IMR-90 (cell line): ENCODE measurements at regions not wholly inside any gene's neighbourhood (a gene's known extent, or its start where the extent isn't known, plus 50 kb on each side); places are given as distances from the start of the nearest gene placed in this dataset.

Experiments
- ATAC-seq: fragments of 200-7000 bp; cut with Tn5 transposase; 2 replicates; pipeline ENCODE4 v1.9.1; 2020; ENCODE audit warnings: low read depth, mild to moderate bottlenecking, moderate library complexity
- BruUV-seq: library from RNA; stranded (reverse); fragments of 400-500 nt; replicated peaks from 2 replicates; lab custom pipeline; 2021; lab: Mats Ljungman, UMichigan
- CTCF ChIA-PET: fragments of 300-600 bp; formaldehyde crosslinking; extraction: SDS; loops from one replicate; lab custom pipeline; 2021; ENCODE audit warnings: antibody characterized with exemption; lab: Yijun Ruan, JAX
- POLR2A ChIA-PET: fragments of 300-600 bp; sonication (Branson Sonifier 250); formaldehyde crosslinking; loops from one replicate; lab custom pipeline; 2022; ENCODE audit warnings: antibody characterized with exemption; ENCODE audit not compliant: unreplicated experiment; lab: Charles Lee
- DNase-seq: peaks from one replicate; pipeline ENCODE4 v3.0.0; 2013
- H2AFZ ChIP-seq: replicated peaks from 2 replicates; pipeline ENCODE3; 2013; ENCODE audit warnings: low read length, mild to moderate bottlenecking; ENCODE audit not compliant: poor library complexity
- H2AK5ac ChIP-seq: 2 replicates; pipeline ENCODE4 v1.6.1; 2013; ENCODE audit warnings: low read depth, low read length, inconsistent platforms
- H2AK9ac ChIP-seq: replicated peaks from 2 replicates; pipeline ENCODE3; 2013; ENCODE audit warnings: mild to moderate bottlenecking, low read depth, low read length, moderate library complexity; ENCODE audit not compliant: poor library complexity
- H2BK120ac ChIP-seq: 2 replicates; pipeline ENCODE4 v1.6.1; 2013; ENCODE audit warnings: low read depth, low read length, inconsistent platforms
- H2BK15ac ChIP-seq: 3 replicates; pipeline ENCODE4 v1.6.1; 2013; ENCODE audit warnings: low read depth, low read length, inconsistent platforms
- H2BK20ac ChIP-seq: 2 replicates; pipeline ENCODE4 v1.6.1; 2013; ENCODE audit warnings: low read depth, mild to moderate bottlenecking, inconsistent platforms, low read length, moderate library complexity
- H2BK5ac ChIP-seq: 2 replicates; pipeline ENCODE4 v1.6.1; 2013; ENCODE audit warnings: mild to moderate bottlenecking, low read depth, low read length, inconsistent platforms; ENCODE audit not compliant: poor library complexity, severe bottlenecking
- H3K14ac ChIP-seq: replicated peaks from 2 replicates; pipeline ENCODE4 v1.6.1; 2013; ENCODE audit warnings: low read depth, low read length, inconsistent platforms
- H3K18ac ChIP-seq: 2 replicates; pipeline ENCODE4 v1.6.1; 2013; ENCODE audit warnings: low read depth, low read length, control low read depth
- H3K23ac ChIP-seq: 2 replicates; pipeline ENCODE4 v1.6.1; 2013; ENCODE audit warnings: low read depth, low read length, inconsistent platforms
- H3K27ac ChIP-seq: 2 replicates; pipeline ENCODE4 v1.5.1; 2013; ENCODE audit warnings: mild to moderate bottlenecking, control low read depth, low read length; ENCODE audit not compliant: insufficient read depth
- H3K27me3 ChIP-seq: 2 replicates; pipeline ENCODE4 v1.6.1; 2013; ENCODE audit warnings: low read length; ENCODE audit not compliant: control insufficient read depth, insufficient read depth
- H3K36me3 ChIP-seq: 2 replicates; pipeline ENCODE4 v1.6.1; 2013; ENCODE audit warnings: low read length, mixed read lengths; ENCODE audit not compliant: control insufficient read depth, insufficient read depth
- H3K4ac ChIP-seq: 2 replicates; pipeline ENCODE4 v1.6.1; 2013; ENCODE audit warnings: low read depth, low read length, inconsistent platforms
- H3K4me1 ChIP-seq: 2 replicates; pipeline ENCODE4 v1.6.1; 2013; ENCODE audit warnings: low read length, mixed read lengths; ENCODE audit not compliant: control insufficient read depth, insufficient read depth
- H3K4me2 ChIP-seq: 2 replicates; pipeline ENCODE4 v1.6.1; 2013; ENCODE audit warnings: low read depth, mild to moderate bottlenecking, control low read depth, low read length, moderate library complexity
- H3K4me3 ChIP-seq: 2 replicates; pipeline ENCODE4 v1.5.1; 2013; ENCODE audit warnings: low read depth, mild to moderate bottlenecking, control low read depth, low read length, moderate library complexity; ENCODE audit not compliant: insufficient read depth
- H3K56ac ChIP-seq: 2 replicates; pipeline ENCODE4 v1.6.1; 2013; ENCODE audit warnings: low read length, inconsistent platforms; ENCODE audit not compliant: insufficient read depth; ENCODE audit errors: extremely low read depth
- H3K79me1 ChIP-seq, 2 experiments: 2 replicates each; pipeline ENCODE4 v1.6.1; 2013; ENCODE audit warnings: low read length in 2 of 2, inconsistent platforms in 1 of 2, low read depth in 1 of 2
- H3K9ac ChIP-seq: 2 replicates; pipeline ENCODE4 v1.6.1; 2013; ENCODE audit warnings: low read depth, low read length, control low read depth
- H3K9me1 ChIP-seq: 2 replicates; pipeline ENCODE4 v1.6.1; 2013; ENCODE audit warnings: low read length, inconsistent platforms; ENCODE audit not compliant: insufficient read depth
- H3K9me3 ChIP-seq: 2 replicates; pipeline ENCODE4 v1.6.1; 2013; ENCODE audit warnings: low read length; ENCODE audit not compliant: control insufficient read depth, insufficient read depth
- H4K20me1 ChIP-seq: 2 replicates; pipeline ENCODE4 v1.6.1; 2013; ENCODE audit warnings: low read length, inconsistent platforms; ENCODE audit not compliant: insufficient read depth
- H4K5ac ChIP-seq: 2 replicates; pipeline ENCODE4 v1.6.1; 2013; ENCODE audit warnings: mild to moderate bottlenecking, low read depth, low read length, control low read depth
- H4K8ac ChIP-seq, 2 experiments: 2 replicates each; pipeline ENCODE4 v1.6.1; 2013; ENCODE audit warnings: low read depth in 2 of 2, low read length in 2 of 2, control low read depth in 1 of 2, inconsistent platforms in 1 of 2
- H4K91ac ChIP-seq: 2 replicates; pipeline ENCODE4 v1.6.1; 2013; ENCODE audit warnings: low read depth, low read length, inconsistent platforms; ENCODE audit not compliant: insufficient read depth
- CTCF ChIP-seq: conservative IDR thresholded peaks from 2 replicates; pipeline ENCODE4 v1.5.1; 2012; ENCODE audit warnings: mild to moderate bottlenecking, low read depth, low read length, improper control_type of control experiment
- NFE2L2 ChIP-seq: fragments of 150-350 bp; IDR thresholded peaks from 2 replicates; pipeline ENCODE4 v1.6.1; 2016; ENCODE audit warnings: low read depth, mild to moderate bottlenecking, low read length
- RAD21 ChIP-seq: IDR thresholded peaks from 2 replicates; pipeline ENCODE4 v1.6.1; 2012; ENCODE audit warnings: low read length, improper control_type of control experiment
- RCOR1 ChIP-seq: IDR thresholded peaks from 2 replicates; pipeline ENCODE4 v1.6.1; 2012; ENCODE audit warnings: mild to moderate bottlenecking, low read length, improper control_type of control experiment; ENCODE audit not compliant: insufficient replicate concordance
- SMC3 ChIP-seq: fragments of 150-350 bp; IDR thresholded peaks from 2 replicates; pipeline ENCODE4 v1.6.1; 2016; ENCODE audit warnings: low read depth, mild to moderate bottlenecking, antibody characterized with exemption, low read length, moderate library complexity
- dilution Hi-C: fragments of 300-500 bp; cut with HindIII; formaldehyde crosslinking; loops from one replicate; pipeline ENCODE4 v1.14.3; 2018; ENCODE audit warnings: low sequenced_read_pairs; ENCODE audit not compliant: unreplicated experiment
- in situ Hi-C: fragments of 300-500 bp; cut with MboI; formaldehyde crosslinking; loops from 3 replicates; pipeline ENCODE4 v1.14.3; 2019; ENCODE audit warnings: low sequenced_read_pairs, inconsistent platforms, mixed read lengths
- intact Hi-C: fragments of 100-400 bp; cut with micrococcal nuclease; formaldehyde crosslinking; loops from 2 replicates; pipeline ENCODE4 v1.10.0; 2022

GRCh38 chr4:14787894-14788293, 214.4 kb upstream of the CPEB2 start:
- dilution Hi-C loops, result no loop called here

More at GRCh38 chr4:14787894-14788293, 214.4 kb upstream of the CPEB2 start:
- in situ Hi-C loops, result no loop called here
- intact Hi-C loops, result loop anchor here (2.0 kb wide), 1 partner anchor 1131 kb away; no protein-coding TSS in a partner anchor
- Histone ChIP-seq H3K56ac (no peak overlapping the region), H2BK120ac (no peak overlapping the region), H3K4me2 (no peak overlapping the region), H3K27me3 (no peaks in the 10 kb centered on the region), H2AK5ac (no peak overlapping the region), H3K18ac (no peak overlapping the region), H3K36me3 (no peaks in the 10 kb centered on the region), H3K23ac (no peak overlapping the region), H4K8ac (no peak overlapping the region), H3K4me1 (no peaks in the 10 kb centered on the region), H3K14ac (no peak overlapping the region), H3K9ac (no peak overlapping the region), H4K20me1 (no peaks in the 10 kb centered on the region), H2BK15ac (no peak overlapping the region), H2AK9ac (no peak overlapping the region), H3K79me1 (no peaks in the 10 kb centered on the region), H2BK5ac (no peak overlapping the region), H2AFZ (peak overlapping the region; percentile 24), H3K9me1 (no peaks in the 10 kb centered on the region), H3K4me3 (no peak overlapping the region), H3K4ac (no peak overlapping the region), H3K9me3 (no peaks in the 10 kb centered on the region), H3K27ac (no peak overlapping the region), H2BK20ac (no peak overlapping the region), H4K5ac (no peak overlapping the region), H4K91ac (no peak overlapping the region)
- no TSS peak for BruUV-seq
- TF ChIP-seq NFE2L2 (no peak), RCOR1 (no peak), RAD21 (peak; percentile 41; the same call in 1 of the 2 replicates), SMC3 (0 out of 2 replicates have a peak, but pooled peaks have one; percentile 16), CTCF (peak; percentile 25; the same call in 1 of the 2 replicates)
- ChIA-PET POLR2A (no interaction called here), CTCF (no interaction called here)
- DNase-seq (peak; percentile 13), ATAC-seq (no peak)
